WI38 (cell line): ENCODE measurements at regions not wholly inside any gene's neighbourhood (a gene's known extent, or its start where the extent isn't known, plus 50 kb on each side); places are given as distances from the start of the nearest gene placed in this dataset.
"Not testable (repeated sequence)": the region's sequence is repeated elsewhere in the genome, so short reads cannot be mapped to it uniquely, and the experiment has no call there.

Experiments
- H3K4me3 ChIP-seq: 2 replicates; pipeline ENCODE4 v1.5.1; 2011; ENCODE audit warnings: low read depth, mild to moderate bottlenecking, control low read depth, low read length
- TF ChIP-seq, protein P1 (sequence below): IDR thresholded peaks from 2 replicates; pipeline ENCODE4 v1.5.1; 2012; ENCODE audit warnings: low read depth, mild to moderate bottlenecking, control low read depth, low read length

GRCh38 chr7:156347132-156347531, 293.4 kb upstream of the RNF32 start:
- no peak overlapping the region for H3K4me3 ChIP-seq
- TF ChIP-seq, protein P1, sequence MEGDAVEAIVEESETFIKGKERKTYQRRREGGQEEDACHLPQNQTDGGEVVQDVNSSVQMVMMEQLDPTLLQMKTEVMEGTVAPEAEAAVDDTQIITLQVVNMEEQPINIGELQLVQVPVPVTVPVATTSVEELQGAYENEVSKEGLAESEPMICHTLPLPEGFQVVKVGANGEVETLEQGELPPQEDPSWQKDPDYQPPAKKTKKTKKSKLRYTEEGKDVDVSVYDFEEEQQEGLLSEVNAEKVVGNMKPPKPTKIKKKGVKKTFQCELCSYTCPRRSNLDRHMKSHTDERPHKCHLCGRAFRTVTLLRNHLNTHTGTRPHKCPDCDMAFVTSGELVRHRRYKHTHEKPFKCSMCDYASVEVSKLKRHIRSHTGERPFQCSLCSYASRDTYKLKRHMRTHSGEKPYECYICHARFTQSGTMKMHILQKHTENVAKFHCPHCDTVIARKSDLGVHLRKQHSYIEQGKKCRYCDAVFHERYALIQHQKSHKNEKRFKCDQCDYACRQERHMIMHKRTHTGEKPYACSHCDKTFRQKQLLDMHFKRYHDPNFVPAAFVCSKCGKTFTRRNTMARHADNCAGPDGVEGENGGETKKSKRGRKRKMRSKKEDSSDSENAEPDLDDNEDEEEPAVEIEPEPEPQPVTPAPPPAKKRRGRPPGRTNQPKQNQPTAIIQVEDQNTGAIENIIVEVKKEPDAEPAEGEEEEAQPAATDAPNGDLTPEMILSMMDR, result no peak

GRCh38 chr7:156344595-156344994, 296.0 kb upstream of the RNF32 start:
- TF ChIP-seq, protein P1, result no peak
- no peak overlapping the region for H3K4me3 ChIP-seq

- TF ChIP-seq, protein P1, result no peak
These were observed 305.9 kb upstream of the RNF32 start for GRCh38 chr7:156334636-156335035.

DNA sequence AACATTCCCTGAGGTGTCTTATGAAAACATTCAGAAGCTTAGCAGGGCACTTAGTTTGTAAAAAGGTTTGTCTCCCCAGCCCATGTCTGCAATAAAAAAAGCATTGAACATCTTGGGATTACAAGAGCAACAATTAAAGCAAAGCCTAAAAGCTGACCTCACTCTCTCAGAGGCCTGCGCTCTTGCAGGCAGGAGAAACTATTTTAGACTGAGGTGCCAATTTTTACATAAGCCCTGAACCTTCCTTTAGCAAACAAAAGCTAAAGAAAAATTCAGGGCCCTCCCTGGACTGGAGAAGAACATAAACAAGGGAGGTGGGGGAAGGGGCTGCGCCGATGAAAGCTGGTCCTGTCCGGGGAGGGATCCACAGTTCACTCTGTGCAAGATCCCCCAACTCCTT, 312.7 kb upstream of the RNF32 start:
- TF ChIP-seq, protein P1, result no peak

More at GRCh38 chr7:156334636-156335035, 305.9 kb upstream of the RNF32 start:
- H3K4me3 ChIP-seq, result no peak overlapping the region

GRCh38 chr7:156327474-156327873, 313.1 kb upstream of the RNF32 start:
- TF ChIP-seq, protein P1, result no peak
- H3K4me3 ChIP-seq, result no peak overlapping the region

More for the DNA sequence above, 312.7 kb upstream of the RNF32 start:
- H3K4me3 ChIP-seq, result no peak overlapping the region

- H3K4me3 ChIP-seq, result no peak overlapping the region
- TF ChIP-seq, protein P1, result no peak
These were observed 316.4 kb upstream of the RNF32 start for GRCh38 chr7:156324201-156324600.

- not testable (repeated sequence) for H3K4me3 ChIP-seq
These were observed 319.1 kb upstream of the RNF32 start for GRCh38 chr7:156321430-156321829.

DNA sequence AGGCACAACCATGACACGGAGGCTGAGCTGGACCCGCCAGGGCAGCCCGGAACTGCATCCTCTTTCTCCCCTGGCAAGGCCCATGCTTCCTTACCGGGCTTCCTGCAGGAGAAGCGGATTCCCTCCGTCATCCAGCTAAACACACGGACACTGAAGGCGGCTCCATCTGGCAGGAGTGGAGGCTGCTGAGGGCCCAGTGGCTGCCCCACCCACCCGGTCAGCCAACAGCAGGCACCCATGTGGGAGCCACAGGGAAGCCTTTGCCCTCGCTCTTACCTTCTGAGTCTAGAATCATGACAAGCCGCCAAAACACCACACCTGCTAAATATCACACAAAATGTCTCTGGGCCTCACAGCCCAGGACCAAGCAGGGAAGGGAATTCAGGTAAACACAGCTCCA, 321.6 kb upstream of the RNF32 start:
- TF ChIP-seq, protein P1, result no peak
- H3K4me3 ChIP-seq, result no peak overlapping the region
